ENCODE measurements at regions not wholly inside any gene's neighbourhood (a gene's known extent, or its start where the extent isn't known, plus 50 kb on each side); places are given as distances from the start of the nearest gene placed in this dataset.
"Not testable (repeated sequence)": the region's sequence is repeated elsewhere in the genome, so short reads cannot be mapped to it uniquely, and the experiment has no call there.

DNA sequence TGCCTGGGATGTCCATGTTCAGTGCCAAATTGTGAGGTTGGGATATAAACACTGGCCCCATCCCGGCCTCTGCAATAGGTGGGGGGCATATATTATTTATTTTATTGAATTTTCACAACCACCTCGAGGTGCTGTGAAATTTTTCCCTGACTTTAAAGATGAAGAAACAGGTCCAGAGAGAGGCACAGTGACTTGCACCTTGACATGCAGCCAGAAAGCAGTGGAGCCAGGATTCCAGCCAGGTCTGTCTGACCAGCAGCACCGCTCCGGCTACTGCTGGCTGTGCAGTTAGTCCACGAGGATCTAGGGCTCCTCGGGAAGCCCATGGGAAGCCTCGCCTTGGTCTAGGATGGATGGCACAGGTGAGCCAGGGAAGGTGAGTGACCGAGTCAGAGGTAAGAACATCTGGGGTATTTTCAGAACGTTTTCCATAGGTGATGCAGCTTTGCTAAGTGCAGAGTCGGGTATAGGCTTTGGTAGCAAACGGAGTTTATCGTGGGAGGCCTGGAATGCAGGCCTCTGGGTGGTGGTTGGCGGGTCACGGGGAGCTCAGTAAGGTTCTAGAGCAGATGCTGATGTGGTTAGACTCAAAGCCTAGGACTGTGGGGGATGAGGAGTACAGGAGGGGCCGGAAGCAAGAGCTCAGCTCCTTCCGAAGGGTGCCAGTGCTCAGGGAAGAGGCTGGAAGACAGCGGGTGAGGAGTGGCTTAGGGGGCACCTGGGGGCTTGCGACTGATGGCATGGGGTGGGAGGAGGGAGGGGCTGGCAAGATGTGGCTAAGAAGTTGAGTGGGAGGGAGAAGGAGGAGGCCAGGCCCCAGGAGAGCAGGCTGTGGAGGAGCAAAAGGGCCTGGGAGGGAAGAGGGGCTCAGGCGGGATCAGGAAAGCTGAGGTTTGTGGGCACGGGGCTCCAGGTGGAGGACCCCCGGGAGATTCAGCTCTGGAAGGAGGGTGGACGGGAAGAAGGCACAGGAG lies 107.7 kb upstream of the LRPAP1 start:
- TF ChIP-seq, protein P1, sequence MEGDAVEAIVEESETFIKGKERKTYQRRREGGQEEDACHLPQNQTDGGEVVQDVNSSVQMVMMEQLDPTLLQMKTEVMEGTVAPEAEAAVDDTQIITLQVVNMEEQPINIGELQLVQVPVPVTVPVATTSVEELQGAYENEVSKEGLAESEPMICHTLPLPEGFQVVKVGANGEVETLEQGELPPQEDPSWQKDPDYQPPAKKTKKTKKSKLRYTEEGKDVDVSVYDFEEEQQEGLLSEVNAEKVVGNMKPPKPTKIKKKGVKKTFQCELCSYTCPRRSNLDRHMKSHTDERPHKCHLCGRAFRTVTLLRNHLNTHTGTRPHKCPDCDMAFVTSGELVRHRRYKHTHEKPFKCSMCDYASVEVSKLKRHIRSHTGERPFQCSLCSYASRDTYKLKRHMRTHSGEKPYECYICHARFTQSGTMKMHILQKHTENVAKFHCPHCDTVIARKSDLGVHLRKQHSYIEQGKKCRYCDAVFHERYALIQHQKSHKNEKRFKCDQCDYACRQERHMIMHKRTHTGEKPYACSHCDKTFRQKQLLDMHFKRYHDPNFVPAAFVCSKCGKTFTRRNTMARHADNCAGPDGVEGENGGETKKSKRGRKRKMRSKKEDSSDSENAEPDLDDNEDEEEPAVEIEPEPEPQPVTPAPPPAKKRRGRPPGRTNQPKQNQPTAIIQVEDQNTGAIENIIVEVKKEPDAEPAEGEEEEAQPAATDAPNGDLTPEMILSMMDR (IDR thresholded peaks at IDR 0.05; ENCODE audit: low read depth, low read length), result no peak
- no peaks in the 10 kb centered on the region for H3K36me3 ChIP-seq
- no peak for DNase-seq
- H3K9me3 ChIP-seq, result no peaks in the 10 kb centered on the region
- H3K27me3 ChIP-seq, result no peaks in the 10 kb centered on the region
- no peak overlapping the region for H3K4me3 ChIP-seq (ENCODE audit: low read depth, low read length)
- no peaks in the 10 kb centered on the region; the same call in 1 of the 2 replicates for H3K4me1 ChIP-seq

DNA sequence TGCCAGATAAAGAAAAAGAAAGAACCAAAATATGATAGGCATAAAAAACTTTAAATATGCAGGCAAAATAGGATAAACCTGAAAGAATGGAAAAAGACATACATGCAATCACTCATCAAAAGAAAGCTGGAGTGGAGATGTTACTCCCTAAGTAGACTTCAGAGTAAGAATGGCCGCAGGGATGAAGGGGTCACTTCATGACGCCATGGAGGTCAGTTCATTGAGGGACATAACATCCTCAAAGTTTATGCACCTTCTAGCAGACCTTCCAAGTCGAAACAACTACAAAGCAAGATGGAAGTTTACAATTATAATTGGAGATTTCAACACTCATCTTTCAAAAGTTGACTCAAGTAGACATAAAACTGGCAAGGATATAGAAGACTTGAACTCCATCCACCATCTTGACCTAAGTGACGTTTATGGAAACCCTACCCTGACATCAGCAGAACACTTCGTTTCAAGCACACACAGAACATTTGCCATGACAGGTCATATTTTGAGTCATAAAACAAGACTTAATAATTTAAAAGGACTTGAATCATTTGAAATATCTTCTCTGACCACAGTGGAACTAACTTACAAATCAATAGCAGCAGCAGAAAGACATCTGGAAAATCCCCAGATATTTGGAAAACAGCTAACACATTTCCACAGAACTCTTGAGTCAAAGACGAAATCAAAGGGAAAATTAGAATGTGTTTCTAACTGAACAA lies 106.0 kb upstream of the LRPAP1 start:
- no peak for DNase-seq
- H3K4me3 ChIP-seq (ENCODE audit: low read depth, low read length), result no peak overlapping the region
- no peaks in the 10 kb centered on the region; the same call in 1 of the 2 replicates for H3K4me1 ChIP-seq
- H3K36me3 ChIP-seq, result no peaks in the 10 kb centered on the region
- H3K9me3 ChIP-seq, result no peaks in the 10 kb centered on the region
- TF ChIP-seq, protein P1 (IDR thresholded peaks at IDR 0.05; ENCODE audit: low read depth, low read length), result no peak
- no peaks in the 10 kb centered on the region for H3K27me3 ChIP-seq

DNA sequence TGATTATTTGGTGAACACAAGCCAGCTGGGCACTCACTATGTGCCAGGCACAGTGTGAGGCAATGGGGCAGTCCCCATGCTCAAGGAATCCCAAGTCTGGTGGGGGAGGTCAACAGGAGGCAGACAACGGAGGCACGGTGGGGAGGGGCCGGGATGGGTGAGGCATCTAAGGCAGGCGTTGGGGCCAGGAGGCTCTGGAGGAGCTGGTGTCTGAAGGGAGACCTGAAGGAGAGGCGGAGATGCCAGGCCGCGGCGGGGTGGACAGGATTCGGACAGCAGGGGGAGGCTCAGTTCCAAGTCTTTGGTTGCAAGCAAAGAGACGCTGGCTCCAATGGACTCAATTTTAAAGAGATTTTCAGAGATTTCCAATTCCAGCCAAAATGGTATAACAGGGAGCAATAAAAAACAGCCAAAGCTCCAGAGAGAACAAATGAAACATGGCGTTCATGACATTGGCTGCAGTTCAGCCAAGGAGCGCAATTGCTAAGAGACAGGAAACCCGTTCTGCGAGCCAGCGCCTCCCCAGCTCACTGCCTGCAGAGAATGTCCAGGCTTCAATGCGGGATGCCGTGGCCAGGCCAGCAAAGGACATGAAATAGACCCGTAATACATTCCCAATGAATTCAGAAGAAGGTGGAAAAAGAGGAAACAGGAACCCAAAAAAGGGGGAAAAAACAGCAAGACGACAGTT lies 105.2 kb upstream of the LRPAP1 start:
- no peak for DNase-seq
- Histone ChIP-seq H3K36me3 (no peaks in the 10 kb centered on the region), H3K4me1 (no peaks in the 10 kb centered on the region), H3K9me3 (no peaks in the 10 kb centered on the region), H3K27me3 (no peaks in the 10 kb centered on the region), H3K4me3 (ENCODE audit: low read depth, low read length) (no peak overlapping the region)
- TF ChIP-seq, protein P1 (IDR thresholded peaks at IDR 0.05; ENCODE audit: low read depth, low read length), result no peak

DNA sequence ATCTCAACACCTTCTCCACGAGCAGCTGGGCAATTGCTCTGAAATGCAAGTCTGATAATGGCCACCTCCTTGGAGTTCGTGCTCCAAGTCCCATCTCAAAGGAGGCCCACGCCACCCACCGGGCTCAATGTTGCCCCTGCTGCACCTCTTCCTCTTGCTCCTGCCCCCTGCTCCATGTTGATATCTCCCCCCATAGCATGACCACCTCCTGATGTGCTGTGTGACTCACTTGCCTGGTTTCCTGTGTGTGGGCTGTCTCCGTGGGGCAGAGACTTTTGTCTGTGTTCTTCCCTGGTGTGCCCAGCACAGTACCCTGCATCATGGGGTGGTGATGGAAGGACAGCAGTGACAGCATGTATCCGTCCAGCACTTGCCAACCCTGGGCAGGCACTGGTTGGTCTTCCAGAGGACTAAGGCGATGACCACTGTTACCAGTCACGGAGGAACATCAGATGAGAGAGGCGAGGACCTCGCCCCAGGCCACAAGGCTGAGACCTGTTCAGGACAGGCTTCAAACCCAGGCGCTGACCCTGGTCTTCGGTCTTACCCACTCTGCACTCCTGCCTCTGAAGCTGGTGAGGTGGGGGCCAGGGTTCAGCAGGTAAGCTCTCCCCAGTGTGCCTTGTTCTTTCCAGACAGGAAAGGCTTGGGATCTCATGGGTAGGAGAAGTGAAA lies 104.6 kb upstream of the LRPAP1 start:
- H3K27me3 ChIP-seq, result no peaks in the 10 kb centered on the region
- TF ChIP-seq, protein P1 (IDR thresholded peaks at IDR 0.05; ENCODE audit: low read depth, low read length), result no peak

DNA sequence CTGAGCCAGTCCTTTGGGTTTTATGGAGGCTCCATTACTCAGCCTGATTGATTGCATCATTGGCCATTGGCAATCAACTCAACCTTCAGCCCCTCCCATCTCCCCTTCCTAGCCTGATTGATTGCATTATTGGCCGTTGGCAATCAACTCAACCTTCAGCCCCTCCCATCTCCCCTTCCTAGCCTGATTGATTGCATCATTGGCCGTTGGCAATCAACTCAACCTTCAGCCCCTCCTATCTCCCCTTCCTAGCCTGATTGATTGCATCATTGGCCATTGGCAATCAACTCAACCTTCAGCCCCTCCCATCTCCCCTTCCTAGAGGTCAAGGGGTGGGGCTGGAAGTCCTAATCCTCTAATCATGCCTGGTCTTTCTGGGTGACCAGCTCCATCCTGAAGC lies 103.8 kb upstream of the LRPAP1 start:
- H3K4me1 ChIP-seq, H3K27me3 ChIP-seq: not testable (repeated sequence)

More for the DNA sequence above, 104.6 kb upstream of the LRPAP1 start:
- Histone ChIP-seq H3K9me3 (no peaks in the 10 kb centered on the region), H3K4me3 (ENCODE audit: low read depth, low read length) (no peak overlapping the region), H3K4me1 (no peaks in the 10 kb centered on the region), H3K36me3 (no peaks in the 10 kb centered on the region)
- no peak for DNase-seq

More for the DNA sequence above, 103.8 kb upstream of the LRPAP1 start:
- H3K4me3 ChIP-seq (ENCODE audit: low read depth, low read length); H3K9me3 ChIP-seq; DNase-seq; H3K36me3 ChIP-seq: not testable (repeated sequence)
